SU-DHL-6 (cell line): ENCODE measurements at regions not wholly inside any gene's neighbourhood (a gene's known extent, or its start where the extent isn't known, plus 50 kb on each side); places are given as distances from the start of the nearest gene placed in this dataset.

Experiments
- EZH2phosphoT487 ChIP-seq: fragments of 200-600 bp; sonication (generic), shearing (Covaris generic); conservative IDR thresholded peaks from 2 replicates; pipeline ENCODE4 v1.6.1; 2018; ENCODE audit warnings: mild to moderate bottlenecking, antibody characterized with exemption, low read length, moderate library complexity, mixed read lengths
- TF ChIP-seq, protein P1 (sequence below): fragments of 200-600 bp; sonication (generic); IDR thresholded peaks from one replicate; pipeline ENCODE4 v1.5.1; 2017; ENCODE audit warnings: antibody characterized with exemption, mild to moderate bottlenecking, low read length, moderate library complexity; ENCODE audit not compliant: insufficient read depth, poor library complexity, severe bottlenecking

- TF ChIP-seq, protein P1, sequence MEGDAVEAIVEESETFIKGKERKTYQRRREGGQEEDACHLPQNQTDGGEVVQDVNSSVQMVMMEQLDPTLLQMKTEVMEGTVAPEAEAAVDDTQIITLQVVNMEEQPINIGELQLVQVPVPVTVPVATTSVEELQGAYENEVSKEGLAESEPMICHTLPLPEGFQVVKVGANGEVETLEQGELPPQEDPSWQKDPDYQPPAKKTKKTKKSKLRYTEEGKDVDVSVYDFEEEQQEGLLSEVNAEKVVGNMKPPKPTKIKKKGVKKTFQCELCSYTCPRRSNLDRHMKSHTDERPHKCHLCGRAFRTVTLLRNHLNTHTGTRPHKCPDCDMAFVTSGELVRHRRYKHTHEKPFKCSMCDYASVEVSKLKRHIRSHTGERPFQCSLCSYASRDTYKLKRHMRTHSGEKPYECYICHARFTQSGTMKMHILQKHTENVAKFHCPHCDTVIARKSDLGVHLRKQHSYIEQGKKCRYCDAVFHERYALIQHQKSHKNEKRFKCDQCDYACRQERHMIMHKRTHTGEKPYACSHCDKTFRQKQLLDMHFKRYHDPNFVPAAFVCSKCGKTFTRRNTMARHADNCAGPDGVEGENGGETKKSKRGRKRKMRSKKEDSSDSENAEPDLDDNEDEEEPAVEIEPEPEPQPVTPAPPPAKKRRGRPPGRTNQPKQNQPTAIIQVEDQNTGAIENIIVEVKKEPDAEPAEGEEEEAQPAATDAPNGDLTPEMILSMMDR, result no peak
- no peak for TF ChIP-seq EZH2phosphoT487
Measured at GRCh38 chr1:163824006-163824405, 502.3 kb downstream of the NUF2 start.
